NCI-H1417 (cell line): ENCODE measurements at regions not wholly inside any gene's neighbourhood (a gene's known extent, or its start where the extent isn't known, plus 50 kb on each side); places are given as distances from the start of the nearest gene placed in this dataset.

Source experiments
- DNase-seq, 3 experiments: peaks; one replicate each; lab custom pipeline; 2025; lab: John Stamatoyannopoulos, UW

- DNase-seq: no peak
These were observed 470.4 kb downstream of the CDH26 start for GRCh38 chr20:60428651-60429050.

GRCh38 chr20:60430516-60431001, 472.3 kb downstream of the CDH26 start:
- no peak for DNase-seq

DNA sequence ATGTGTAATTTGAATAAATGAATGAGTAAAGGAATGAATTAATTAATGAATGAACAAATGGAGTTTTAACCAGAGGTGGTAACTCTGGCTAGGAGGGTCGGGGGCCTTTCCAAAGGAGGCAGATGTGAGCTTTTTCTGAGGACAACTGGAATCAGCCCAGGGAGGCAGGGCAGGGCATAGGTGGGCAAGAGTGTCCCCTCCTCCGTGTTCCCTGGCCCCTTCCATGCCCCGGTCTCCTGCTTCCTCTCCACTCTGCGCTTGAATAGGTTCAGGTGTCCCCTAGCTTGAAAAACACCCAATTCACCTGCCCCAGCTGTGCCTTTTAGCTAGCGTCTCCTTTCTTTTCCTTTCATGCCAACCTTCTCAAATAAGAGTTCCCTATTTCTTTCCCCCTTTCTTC, 473.1 kb downstream of the CDH26 start:
- DNase-seq: no peak

DNA sequence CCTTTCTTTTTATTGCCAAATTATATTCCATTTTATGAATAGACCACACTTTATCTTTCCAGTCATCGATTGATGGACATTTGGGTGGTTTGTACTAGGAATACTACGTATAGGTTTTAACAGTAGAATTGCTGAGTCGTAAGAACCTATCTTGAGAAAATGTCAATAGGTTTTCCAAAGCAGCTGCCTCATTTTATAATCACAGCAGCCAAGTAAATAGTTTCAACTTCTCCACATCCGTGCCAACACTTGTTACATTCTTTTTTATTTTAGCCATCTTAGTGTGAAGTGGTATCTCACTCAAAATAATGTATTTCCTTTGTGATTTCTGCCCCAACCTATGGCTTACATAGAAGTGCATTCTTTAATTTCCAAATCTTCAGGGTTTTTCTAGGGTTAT, 479.2 kb downstream of the CDH26 start:
- DNase-seq: no peak

- DNase-seq: no peak
These were observed 488.3 kb downstream of the CDH26 start for GRCh38 chr20:60446267-60447111.

GRCh38 chr20:60447703-60448102, 489.5 kb downstream of the CDH26 start:
- no peak for DNase-seq

- peak in 1 of 3 experiments; percentile 96 for DNase-seq
These were observed 495.4 kb downstream of the CDH26 start for GRCh38 chr20:60453388-60454246.

DNA sequence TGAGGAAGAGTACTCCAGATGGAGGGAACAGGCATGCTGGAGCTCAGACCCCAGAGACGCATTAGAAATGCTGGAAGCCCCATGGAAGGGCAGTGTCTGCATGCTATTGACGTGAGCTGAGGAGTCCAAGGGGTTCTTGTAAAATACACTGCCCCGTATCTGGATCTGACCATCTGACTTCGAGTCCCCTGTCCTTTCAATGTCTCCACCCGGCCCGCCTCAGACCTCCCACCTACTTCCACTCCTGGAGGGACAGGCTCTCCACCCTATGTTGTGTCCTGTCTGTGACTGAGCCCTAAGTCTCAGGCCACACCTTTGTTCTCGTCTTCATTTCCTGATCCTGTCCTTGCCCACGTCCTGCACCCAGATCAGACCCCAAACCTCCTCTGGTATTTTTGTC, 496.3 kb downstream of the CDH26 start:
- no peak for DNase-seq

DNA sequence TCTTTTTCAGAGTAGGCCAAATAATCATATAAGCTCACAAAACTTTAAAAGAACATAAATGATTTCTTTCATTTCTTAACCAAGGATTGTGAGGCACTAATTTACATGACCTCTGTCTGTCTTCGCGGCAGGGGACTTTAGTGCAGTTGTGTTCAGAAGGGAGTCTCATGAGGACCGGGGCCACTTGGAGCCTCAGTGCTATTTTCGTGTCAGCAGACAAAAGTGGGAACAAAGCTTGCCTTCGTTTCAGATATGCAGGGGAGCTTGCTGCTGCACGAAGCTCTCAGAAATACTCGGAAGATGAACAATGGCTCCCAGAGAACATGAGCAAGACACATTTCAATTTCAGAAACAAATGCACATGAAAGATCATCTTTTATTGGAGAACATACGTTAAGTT, 497.0 kb downstream of the CDH26 start:
- no peak for DNase-seq

DNA sequence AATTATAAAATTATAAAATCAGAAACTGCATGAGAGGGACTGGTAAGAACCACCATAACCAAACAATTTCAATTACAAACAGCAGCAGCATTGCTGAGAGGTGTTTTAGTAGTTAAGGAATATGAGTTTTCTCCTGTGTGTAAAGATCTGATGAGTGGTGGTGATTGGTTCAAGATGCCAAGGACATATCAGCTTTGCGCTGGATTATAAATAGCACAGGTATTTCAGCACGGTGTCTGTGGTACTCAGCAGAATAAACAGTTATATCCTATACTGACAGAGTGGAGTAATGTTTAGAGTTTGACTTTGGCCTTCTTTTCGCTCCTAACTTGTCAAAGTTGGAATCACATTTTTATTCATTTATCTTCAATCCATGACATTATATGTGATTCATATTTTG, 501.0 kb downstream of the CDH26 start:
- no peak for DNase-seq

DNA sequence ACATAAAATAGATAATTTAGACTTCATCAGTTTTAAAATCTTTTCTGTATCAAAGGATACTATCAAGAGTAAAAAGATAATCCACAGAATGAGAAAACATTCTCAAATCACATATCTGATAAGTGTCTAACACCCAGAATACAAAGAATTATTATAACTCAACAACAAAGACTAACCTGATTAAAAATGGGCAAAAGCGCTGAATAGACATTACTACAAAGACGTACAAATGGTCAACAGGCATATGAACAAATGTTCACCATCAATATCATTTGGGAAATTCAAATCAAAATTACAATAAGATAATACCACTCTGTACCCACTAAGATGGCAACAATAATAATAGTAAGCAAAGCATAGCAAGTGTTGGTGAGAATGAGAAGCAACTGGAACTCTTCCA, 503.8 kb downstream of the CDH26 start:
- DNase-seq: no peak

DNA sequence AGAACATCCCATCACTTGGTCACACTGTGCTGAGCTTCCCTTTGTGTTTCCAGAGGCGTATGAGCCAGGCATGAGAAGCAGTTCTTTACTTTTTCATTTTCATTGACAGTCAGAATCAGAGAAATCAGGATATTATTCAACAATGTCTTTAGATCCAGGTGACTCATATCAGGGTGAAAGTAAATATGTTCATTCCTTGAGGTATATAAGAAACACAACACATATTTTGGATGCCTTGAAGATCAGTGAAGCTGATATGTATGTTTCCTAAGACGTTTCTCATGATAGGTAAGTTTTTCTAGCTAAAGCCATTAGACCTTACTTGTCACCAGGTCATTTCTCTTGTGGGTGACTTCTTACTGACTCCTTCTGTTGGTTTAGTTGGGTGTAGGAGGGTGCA, 505.6 kb downstream of the CDH26 start:
- no peak for DNase-seq

DNA sequence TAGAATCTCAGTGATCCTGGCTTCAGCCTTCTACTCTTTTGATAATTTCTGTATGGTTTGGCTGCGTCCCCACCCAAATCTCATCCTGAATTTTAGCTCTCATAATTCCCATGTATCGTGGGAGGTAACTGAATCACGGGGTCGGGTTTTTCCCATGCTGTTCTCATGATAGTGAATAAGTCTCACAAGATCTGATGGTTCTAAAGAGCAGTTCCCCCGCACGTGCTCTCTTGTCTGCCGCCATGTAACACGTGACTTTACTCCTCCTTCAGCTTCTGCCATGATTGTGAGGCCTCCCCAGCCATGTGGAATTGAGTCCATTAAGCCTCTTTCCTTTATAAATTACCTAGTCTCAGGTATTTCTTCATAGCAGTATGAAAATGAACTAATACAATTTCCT, 507.2 kb downstream of the CDH26 start:
- DNase-seq: no peak

DNA sequence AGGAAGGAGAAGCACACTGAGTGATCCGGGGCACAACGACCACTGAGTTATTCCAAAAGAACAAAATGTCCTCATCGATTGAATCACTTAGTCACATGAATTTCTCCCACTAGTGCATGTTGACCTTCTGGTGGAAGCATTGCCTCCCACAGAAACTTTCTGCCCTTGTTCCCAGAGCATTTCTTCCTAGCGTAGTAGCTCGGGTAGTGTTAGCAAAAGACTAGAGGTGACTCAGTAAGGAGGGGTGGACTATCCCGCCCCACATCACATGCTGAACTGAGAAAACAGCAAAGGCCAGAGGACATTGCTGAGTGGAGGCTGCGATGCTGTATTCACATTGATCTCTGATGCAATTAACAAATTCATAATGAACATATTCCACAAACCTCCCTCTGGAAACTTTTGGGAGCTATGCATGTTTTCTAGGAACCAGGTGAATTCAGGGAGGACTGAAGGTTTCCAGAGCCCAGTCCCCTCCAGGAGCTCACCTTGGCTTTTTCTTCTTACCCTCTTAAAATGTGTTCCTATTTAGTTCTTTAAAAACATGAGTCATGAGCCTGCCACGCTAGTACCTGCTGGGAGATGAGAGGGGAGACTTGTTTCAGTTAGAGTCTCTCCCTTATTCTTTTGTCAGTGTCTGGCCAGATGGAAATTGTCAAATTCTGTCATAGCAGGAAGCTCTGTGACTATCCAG, 507.9 kb downstream of the CDH26 start:
- DNase-seq: no peak

DNA sequence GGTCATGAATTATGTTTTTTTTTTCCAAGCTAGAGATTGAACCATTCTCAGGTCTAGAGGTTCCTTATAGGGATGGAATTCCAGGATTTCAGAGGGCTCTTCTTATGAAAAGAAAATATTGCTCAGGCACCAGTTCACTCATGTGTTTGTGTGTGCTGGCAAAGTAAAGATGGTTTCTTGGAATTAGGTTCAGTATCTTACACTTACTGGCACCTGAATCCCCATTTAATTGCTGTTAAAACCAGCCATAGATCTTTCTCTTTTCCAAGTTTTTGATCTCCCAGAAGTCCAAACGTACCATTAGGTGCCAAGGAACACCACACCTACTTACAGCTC, 508.4 kb downstream of the CDH26 start:
- no peak for DNase-seq

- no peak for DNase-seq
These were observed 508.9 kb downstream of the CDH26 start for GRCh38 chr20:60467078-60467477.

DNA sequence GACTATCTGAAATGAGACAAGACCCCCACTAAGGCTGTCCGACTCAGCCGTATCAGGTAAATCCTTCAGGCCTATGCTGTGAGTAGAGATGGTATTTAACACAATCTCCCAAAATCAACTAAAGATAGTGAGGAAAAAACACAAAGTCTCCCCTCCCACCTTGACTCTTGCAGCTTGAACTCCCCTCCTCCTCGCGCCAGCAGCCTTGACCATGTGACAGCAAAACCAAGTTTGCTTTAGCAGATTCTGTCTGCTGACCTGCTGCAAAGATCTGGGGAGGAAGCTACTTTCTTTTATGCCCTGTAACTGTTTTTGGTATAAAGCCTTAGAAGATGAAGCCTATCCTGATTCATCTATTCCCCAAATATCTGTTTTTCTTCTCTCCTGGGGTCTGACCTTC, 509.5 kb downstream of the CDH26 start:
- DNase-seq: no peak

- DNase-seq: no peak
These were observed 511.6 kb downstream of the CDH26 start for GRCh38 chr20:60469829-60470228.

DNA sequence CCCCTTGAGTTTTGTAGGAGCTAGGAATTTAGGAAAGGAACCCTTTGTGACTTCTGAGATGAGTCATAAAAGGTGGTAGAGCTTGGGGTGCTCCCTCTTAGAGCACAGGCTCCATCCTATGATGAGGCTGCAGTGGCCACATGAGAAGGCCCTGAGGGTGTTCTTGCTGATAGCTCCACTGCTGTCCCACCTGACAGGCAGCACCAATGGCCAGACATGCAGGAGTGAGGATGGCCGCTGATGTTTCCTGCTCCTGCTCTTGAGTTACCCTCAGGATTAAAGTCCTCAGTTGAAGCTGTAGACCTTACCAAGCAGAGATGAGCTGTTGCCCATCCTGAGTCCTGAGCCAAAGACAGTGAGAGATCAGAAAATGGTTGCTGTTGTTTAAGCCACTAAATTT, 512.1 kb downstream of the CDH26 start:
- DNase-seq: no peak

- peak in 1 of 3 experiments; percentile 46 for DNase-seq
These were observed 515.0 kb downstream of the CDH26 start for GRCh38 chr20:60473211-60473610.

GRCh38 chr20:60474385-60474910, 516.2 kb downstream of the CDH26 start:
- no peak for DNase-seq

DNA sequence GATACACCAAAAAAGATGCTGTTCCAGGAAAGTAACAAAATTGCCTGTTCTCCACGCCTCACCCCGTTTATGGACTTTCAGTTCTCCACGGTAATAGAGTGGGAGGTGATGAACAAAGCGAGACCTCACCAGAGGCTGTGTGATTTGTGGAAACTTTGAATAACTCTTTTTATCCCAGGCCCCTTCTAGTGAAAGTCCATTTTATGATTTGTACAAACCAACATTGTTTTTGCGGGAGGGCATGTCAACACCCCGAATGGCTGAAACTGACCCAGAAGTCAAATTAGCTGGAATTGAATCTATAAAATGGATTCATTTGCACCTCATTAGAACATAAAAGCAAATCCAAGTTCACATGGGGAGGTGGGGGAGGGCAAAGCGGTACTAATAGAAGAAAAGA, 517.8 kb downstream of the CDH26 start:
- DNase-seq: no peak
